Umbilical cord (tissue), 1 donor: ENCODE measurements at regions not wholly inside any gene's neighbourhood (a gene's known extent, or its start where the extent isn't known, plus 50 kb on each side); places are given as distances from the start of the nearest gene placed in this dataset.
A peak's percentile ranks its signal among the peaks of the same experiment; 100 is the strongest.

Experiments used
- DNase-seq: peaks from one replicate; pipeline ENCODE4 v3.0.0-alpha.2; 2015; ENCODE audit warnings: low spot score

DNA sequence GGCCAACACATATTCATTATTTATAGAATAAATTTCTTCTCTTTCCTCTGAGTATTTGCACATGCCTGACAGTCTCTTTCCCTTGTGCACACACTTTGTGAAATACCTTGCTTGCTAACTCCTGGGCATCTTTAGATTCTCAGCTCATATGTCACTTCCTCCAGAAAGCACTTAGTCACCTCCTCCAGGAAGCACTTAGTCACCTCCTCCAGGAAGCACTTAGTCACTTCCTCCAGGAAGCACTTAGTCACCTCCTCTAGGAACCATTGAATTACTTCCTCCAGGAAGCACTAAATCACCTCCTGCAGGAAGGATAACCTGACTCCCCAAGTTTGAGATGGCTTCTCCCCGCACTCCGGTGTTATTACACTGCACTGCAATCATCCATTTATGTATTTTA is 462.5 kb upstream of the EEF2KMT start:
- no peak for DNase-seq

DNA sequence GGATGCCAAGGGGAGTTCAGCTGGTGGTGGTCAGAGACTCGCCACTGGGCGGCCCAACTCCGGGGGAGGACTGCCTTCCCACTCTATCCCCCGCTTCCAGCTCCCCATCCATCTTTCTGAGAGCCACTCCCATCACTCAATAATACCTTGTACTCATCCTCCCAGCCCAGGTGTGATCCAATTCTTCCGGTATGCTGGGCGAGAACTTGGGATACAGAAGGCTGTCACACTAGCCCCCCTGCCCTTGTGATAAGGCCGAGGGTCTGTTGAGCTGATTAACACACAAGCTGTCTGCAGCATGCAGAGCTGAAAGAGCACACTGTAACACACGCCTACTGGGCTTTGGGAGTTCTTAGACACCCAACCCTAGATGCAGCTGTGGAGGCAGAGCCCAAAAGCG is 460.4 kb upstream of the EEF2KMT start:
- no peak for DNase-seq

DNA sequence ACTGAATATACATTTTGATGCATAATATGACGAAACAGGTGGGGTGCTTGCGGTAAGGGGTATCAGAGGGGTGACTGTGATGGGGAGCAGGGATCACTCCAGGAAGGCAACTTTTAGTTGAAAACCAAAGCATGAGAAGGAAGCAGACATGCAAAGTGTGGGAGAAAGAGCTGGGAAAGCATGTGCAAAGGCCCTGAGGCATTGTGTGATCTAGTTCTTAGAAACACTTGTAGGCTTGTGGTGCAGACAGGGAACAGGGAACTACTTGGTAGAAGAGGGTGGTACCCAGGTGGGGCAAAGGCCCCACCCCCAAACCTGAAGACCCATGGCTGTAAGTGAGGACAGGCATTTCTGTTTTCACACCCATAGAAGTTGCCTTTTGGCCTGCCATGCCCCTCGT is 459.9 kb upstream of the EEF2KMT start:
- no peak for DNase-seq

DNA sequence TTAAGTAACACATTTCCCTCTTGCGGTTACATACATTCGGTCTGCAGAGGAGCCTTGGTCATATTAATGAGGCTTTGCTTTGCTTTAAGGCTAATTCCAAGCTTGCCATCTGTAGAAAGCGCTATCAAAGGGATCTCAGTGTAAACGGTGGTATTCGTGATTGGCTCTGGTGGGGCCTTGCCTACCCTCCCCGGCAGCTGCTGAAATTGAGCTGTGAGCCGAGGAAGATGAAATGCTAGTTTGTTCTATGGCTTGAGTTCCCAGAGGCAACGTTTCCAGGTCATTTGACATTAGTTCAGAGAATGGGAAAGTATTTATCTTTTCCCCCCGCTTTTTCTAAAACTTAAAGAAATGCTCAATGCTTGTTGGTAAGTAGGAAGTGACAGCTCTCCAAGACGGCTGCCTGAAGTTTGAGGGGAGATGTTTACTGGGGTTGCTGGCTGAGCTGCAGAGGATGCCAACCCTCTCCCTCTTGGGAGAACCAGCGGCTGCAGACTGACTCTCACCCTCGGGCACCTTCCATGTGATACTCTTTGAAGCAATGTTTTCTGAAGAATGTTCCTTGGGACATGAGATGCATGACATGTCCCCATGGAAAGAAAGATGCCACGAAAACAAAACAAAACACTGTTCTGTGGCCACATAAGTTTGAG is 458.7 kb upstream of the EEF2KMT start:
- no peak for DNase-seq

DNA sequence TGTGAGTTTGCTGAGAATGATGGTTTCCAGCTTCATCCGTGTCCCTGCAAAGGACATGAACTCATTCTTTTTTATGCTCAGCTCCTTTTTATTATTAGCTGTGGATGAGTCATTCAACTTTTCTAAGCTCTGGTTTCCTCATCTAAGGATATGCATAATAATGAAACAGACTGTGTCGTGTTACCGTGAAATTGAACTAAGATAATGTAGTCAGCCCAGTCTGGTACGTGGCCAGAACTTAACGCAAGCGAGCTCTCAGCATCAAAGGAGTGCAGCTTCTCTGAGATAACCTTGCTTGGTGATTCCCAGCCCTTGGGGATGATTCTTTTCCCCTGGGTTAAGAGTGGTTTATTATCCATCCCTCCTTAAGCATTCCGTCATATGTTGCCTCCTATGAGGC is 454.3 kb upstream of the EEF2KMT start:
- DNase-seq: peak; percentile 84

DNA sequence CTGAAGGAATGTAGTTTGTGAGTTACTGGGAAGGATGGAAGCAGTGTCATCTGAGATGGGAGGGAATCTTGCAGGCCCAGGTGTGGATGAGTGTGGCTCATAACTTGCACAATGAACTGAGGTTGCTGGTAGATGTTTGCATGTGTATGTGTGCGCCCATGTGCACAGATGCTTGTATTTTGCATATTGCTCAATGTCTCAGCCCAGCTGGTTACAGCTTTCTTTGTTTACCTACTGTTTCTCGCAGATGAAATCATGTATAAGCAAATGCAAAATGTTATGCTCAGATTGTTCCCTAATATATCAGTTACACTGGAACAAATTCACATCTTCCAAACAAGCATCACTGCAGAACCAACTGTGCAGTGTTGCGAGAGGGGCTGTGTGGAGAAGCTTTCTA is 452.2 kb upstream of the EEF2KMT start:
- DNase-seq: peak; percentile 15

DNA sequence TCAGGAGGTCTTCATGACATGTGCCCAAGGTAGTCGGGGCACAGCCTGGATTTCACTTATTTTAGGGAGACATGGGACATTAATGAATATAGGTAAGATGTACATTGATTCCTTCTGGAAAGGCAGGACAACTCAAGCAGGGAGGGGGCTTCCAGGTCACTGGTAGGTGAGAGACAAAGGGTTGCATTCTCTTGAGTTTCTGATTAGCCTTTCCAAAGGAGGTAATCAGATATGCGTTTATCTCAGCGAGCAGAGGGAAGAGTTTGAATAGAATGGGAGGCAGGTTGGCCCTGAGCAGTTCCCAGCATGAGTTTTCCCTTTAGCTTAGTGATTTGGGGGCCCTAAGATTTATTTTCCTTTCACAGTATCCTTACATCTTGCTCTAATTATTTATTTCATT is 443.8 kb upstream of the EEF2KMT start:
- DNase-seq: no peak

DNA sequence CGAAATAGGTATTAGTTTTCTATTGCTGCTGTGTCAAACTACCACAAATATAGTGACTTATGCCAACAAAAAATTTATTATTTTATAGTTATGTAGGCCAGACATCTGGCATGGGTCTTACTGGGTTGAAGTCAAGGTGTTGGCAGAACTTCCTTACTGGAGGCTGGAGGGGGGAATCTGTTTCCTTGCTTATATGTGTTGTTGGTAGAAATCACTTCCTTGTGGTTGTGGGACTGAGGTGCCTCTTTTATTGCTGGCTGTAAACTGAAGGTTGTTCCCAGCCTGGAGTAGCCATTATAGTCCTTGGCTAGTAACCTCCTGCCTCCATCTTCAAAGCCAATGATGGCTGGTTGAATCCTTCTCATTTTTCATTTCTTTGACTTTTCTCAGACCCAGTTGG is 439.8 kb upstream of the EEF2KMT start:
- DNase-seq: no peak

DNA sequence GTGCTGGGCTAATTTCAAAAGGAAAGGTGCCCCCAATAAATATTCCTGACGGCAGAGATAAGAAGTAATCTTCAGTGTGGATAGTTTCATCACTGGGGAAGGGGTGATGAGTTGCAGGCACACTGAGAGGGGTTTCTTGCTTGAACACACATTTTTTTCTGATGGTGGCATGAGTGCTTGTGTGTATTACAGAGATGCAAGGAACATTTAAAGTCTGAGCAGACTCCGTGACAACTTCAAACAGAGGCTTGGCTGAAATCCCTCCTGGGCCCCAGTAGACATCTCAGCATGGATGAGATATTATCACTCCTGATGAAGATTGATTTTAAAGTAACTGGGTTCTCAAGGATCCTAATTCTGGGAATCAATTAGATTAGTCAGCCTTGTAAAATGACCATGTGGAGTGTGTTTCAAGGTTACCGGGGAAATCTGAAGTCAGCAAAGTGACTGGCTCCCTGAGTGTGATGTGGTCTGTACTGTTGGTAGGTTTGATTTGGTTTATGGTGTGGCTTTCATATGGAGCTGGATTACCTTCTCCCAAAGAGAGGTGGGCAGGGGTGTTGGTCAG is 435.8 kb upstream of the EEF2KMT start:
- peak; percentile 97 for DNase-seq

DNA sequence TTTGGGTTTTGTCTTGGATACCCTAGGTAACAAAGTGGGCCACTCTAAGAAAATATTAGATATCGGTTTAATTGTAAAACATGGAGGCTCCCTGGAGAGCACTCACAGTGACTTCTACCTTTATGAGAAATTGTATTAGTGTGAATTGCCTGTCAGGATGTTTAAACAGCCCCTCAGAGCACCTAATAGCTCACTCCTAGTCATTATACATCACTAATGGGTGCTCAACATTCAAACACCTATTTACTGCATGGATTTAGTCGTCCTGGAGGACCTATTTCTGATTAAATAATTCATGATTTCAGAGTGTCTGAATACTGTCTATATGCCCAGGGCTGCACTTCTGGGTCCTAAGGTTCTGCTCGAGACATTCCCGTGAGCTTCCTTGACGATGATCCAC is 430.2 kb upstream of the EEF2KMT start:
- no peak for DNase-seq

DNA sequence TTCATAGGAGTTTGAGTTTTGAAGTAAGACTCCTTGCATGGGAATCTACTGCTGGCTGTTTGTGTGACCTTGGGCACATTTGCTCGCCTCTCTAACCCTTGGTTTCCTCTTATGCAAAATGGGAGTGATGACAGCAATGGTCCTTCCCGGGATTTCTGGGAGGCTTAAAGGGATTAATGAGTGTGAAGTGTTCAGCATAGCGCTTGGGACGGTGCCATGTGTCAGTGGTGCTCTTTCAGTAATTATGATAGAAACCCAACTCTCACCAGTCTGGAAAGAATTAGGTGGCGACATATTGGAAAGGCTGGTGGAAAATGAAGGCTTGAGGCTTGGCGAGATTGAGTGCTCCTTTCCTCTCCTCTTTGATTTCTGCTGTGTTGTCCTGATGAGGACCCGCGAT is 429.2 kb upstream of the EEF2KMT start:
- DNase-seq: no peak

DNA sequence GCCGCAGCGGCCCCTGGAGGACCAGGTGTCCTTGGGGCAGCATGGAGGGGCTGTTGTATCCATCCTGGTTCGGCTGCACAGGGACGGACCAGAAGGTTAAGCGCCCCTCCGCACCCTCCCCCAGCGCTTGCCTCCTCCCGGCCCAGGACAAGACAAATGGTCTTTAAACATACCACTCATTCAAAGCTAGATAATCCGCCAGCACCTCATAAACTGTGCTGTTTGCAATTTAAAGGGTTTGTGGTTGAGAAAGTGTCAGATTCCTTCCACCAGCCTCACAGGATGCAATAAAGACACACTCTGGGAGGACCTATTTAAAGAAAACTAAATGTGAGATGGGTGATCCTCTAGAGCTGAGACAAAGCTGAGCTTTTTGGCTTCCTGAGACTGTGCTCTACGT is 426.2 kb upstream of the EEF2KMT start:
- DNase-seq: peak; percentile 84

DNA sequence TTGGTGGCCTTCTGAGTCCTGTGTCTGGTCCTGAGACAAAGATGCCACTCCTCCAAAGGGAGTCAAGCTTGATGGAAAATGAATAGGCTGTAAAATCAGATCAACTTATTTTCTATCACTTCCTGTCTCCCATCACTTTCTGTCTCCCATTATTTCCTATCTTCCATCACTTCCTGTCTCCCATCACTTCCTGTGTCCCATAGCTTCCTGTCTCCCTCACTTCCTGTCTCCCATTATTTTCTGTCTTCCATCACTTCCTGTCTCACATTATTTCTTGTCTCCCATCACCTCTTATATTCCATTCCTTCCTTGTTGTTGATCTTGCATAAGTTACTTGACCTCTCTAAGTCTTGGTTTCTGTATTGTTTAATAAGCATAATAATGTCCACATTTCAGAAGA is 418.5 kb upstream of the EEF2KMT start:
- DNase-seq: no peak

DNA sequence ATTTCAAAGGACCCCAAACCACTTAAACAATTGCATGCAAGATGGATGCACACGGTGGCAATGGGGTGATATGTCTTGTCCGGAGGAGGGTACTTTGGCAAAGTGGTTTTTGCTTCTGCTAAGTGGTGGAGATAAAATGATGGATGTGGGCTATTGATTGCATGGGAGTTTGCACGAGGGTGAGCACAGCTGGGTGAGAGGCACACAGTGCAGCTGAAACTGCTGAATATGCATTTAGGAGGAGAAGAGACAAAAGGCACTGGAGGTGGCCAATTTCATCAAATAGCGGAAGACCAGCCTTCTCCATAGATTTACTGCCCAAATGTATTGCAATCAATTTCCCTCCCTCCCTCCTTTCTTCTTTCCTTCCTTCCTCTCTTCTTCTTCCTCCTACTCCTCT is 414.4 kb upstream of the EEF2KMT start:
- no peak for DNase-seq

DNA sequence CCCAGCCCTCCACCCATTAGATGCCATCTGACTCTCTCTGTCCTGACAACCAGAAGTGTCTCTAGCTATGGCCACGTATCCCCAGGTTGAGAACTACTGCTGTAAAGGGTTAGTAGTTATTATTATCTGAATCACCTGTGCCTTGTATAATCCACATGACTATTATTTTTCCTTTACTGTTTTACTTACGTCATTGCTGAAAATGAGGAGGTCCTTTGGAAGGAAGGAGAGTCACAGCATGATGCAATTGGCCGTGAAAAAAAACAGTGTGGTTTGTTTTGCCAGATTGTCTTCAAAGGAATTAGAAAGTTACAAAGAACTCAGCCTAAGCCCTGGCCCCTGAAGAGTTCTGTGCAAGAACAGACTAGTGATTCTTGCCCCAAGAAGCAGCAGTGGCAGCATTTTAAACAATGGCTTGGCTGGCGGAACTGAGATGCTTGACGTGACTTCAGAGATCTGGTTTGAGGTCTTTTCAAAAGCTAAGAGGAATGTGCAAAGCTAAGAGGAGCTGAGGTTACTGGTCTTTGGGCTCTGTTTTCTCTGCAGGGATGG is 413.3 kb upstream of the EEF2KMT start:
- DNase-seq: peak; percentile 62

DNA sequence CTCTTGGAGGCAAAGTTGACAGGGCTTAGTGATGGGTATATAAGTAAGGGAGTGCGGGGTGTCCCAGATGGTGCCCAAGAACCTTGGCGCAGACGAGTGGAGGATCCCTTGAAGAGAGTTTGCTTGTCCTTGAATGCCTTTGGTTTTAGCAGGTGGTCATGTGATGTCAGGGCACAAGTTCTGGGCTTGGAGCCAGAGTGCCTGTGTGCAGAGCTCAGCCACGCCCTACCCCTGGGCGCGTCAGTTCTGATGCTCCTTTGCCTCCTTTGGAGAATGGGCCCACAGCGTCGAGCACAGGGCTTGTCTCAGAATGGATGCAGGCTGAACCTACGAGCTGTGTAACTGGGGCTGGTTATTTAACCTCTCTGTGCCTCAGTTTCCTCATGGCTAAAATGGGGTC is 412.2 kb upstream of the EEF2KMT start:
- DNase-seq: peak; percentile 14

DNA sequence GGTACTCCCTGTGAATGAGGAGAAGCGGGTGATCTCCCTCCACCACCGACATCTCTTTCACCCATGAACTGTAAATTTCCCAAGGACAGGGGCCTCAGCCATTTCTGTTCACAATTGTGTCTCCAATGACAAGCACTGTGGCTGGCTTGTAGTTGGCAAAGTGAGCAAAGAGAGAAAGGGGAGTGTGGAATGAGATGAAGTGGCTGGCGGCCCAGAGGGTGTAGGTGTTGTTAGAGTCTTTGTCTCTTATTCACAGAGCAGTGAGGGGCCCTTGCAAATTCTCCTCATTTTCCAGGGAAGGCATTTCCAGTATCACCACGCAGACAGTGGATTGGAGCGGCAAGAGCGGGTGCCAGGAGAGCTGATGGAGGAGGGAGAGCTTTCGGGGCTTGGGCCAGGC is 411.7 kb upstream of the EEF2KMT start:
- no peak for DNase-seq

DNA sequence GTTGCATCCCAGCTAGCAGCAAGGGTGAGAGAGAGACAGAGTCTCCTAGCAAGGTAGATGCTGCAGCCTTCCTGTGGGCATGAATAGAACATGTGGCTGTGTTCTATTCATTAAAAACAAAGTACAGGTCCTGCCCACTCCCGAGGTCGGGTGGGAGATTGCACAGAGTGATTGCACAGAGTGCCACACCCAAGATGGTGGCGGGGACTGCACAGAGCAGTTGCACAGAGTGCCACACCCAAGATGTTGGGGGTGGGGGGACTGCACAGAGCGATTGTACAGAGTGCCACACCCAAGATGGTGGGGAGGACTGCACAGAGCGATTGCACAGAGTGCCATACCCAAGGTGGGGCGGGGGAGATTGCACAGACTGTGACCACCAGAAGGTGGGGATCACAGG is 410.8 kb upstream of the EEF2KMT start:
- DNase-seq: no peak

DNA sequence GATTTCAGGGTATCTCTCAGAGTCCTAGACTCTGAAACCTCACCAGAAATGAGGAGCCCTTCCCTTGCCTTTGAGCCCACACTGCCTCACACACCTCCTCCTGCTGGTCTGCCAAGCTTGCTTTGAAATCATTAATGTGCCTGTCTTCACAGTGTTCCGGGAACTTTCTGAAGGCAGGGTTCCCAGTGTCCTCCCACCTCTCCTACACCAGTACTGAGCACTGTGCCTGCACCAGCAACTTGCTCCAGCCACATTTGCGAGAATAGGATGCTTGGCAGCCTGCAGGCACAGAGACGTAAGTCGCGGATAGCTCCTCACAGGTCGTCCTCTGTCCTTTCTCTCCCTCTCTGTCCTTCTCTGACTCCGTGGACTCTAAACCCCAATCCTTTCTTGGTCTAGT is 408.4 kb upstream of the EEF2KMT start:
- no peak for DNase-seq

DNA sequence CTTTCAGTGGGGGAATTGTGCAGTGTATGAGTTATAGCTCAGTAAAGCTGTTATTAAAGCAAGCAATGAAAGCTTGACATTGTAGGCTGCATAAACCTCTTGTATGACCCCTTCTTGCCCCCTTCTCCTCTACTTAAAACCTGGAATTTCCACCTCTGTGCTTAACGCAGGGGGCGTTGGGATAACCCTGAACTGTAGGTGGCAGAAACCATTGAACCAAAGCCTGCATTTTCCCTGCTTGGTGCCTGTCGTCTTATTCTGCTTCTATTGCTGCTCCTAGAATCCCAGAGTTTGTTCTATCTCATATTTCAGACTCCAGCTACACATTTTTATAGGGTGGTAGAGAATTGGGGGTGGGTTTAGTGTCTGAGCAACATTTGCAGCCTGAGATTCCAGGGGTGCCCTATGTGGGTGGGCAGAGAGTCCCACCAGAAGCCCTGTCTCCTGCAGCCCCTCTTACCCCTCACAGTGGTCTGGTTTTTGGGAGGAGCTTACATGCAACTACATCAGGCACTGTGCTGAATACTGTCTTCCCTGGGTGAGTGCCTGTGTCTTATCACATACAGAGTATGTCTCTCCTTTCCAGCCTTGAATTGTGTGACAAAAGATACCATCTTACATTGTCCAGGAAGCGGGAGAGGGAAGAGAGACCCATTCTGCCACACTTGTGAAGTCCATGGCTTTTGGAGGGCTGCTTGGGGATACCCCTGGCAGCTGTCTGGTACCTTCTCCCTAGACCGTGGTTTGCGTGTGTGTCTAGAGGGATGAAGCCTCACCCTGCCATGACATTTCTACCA is 407.7 kb upstream of the EEF2KMT start:
- peak; percentile 45 for DNase-seq

DNA sequence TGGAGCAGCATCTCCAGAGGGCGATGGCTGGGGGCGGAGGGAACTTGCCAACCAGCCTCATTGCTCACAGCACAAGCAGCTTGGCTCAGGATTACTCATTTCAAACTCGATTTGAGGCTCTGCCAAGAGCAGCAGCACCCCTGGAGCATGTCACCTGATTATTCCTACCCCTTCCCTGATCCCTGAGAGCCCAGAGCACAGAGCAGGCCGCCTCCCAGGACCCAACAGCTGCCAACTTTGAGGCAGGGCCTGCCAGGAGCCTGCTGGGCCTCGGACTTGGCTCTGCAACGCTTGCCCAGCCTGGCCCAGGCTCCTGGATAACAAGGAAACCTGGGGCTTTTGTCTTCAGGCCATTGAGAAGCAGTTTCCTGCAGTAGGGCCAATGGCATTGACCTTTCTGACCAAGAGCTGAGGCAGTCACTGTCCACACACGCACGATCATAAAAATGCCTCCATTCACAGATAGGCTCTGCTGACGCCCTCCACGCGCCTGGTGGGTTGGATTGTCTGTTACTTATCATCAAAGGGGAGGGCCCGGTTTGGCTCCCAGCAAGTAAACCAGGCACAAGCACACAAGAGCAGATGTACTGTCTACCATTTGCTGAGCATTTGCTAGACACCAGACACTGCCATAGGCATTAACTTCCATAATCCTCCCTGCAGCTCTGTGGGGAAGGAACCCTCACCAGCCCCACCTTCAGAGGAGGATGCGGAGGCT is 406.6 kb upstream of the EEF2KMT start:
- peak; percentile 97 for DNase-seq

DNA sequence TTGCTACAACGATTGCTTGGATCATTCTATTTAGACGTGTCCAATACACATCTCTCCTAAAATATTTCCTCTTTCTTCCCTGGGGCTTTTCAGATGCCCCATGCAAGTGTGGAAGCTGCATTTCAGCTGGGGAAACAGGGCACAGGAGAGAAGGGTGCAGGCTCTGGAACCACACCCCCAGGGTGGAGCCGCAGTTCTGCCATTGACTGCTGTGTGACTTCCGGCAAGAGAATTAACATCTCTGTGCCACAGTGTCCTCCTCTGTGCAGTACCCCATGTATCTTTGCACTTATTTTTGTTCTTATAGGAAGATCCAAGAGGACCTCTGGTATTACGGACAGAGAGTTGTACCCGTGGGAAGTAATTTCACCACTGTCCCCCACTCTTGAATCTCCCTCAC is 405.3 kb upstream of the EEF2KMT start:
- no peak for DNase-seq
